ENCODE measurements at regions not wholly inside any gene's neighbourhood (a gene's known extent, or its start where the extent isn't known, plus 50 kb on each side); places are given as distances from the start of the nearest gene placed in this dataset.
"Not testable (repeated sequence)": the region's sequence is repeated elsewhere in the genome, so short reads cannot be mapped to it uniquely, and the experiment has no call there.

DNA sequence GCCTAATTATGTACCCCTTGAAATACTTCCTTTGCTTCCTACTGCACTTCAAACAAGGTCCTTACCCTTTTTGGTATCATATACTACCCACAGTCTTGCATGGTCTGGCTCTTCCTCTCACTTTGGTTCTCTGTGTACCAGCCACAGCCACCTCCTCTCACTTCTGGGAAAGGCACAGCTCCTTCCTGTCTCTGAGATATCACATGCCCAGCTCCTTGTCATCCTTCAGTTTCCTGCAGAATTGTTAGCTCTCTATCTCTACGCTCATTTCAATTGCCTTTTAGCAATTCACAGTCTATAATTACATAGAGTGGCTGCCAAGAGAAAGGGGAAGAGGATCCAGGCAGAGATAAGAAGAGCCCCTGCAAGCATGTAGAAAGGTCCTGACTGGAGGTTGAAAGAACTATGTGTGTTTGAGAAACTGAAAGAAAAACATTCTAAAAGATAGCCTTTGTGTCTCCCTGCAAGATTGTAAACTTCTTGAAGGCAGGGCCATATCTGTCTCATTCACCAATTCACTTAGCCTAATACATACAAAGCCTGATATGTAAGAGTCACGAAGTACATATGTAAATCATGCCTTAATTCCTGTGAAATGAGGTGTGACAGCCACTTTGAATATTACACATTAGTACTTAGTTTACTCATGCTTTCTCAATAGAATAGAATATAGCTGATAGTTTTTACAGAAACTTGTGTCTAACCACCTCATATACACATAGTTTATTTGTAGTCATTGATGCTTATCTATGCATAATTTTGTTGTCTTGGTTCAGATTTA is 933.1 kb downstream of the DIAPH3 start:
- no peak for DNase-seq (ENCODE audit: low read depth in 2 of 2)

GRCh38 chr13:59236309-59236919 is 927.3 kb downstream of the DIAPH3 start:
- no peak for DNase-seq (ENCODE audit: low read depth in 2 of 2)

GRCh38 chr13:59236944-59237343 is 926.8 kb downstream of the DIAPH3 start:
- DNase-seq (ENCODE audit: low read depth in 2 of 2): no peak

DNA sequence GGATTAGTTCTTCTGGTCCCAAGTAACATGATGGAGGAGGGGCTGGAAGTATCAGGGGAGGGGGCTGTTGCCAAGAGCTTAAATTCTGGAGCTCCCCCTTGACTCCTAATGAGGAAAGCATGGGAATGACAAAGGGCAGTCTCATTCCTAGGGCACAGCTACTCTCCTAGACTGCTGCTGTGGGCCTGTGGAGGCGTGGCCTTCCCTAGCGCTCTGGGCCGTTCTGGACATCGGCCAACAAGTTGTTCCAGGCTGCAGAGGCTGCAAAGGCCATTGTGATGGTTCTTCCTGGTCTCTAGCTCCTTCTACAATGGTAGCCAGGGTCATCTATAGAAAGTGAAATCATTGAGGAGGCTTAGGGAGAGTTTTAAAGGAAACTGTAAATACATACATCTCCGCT is 916.6 kb downstream of the DIAPH3 start:
- DNase-seq (ENCODE audit: low read depth in 2 of 2): no peak

- no peak for DNase-seq (ENCODE audit: low read depth in 2 of 2)
Observed at GRCh38 chr13:59250336-59251189, 913.2 kb downstream of the DIAPH3 start.

- DNase-seq (ENCODE audit: low read depth in 2 of 2): no peak
Observed at GRCh38 chr13:59259165-59260000, 904.3 kb downstream of the DIAPH3 start.

DNA sequence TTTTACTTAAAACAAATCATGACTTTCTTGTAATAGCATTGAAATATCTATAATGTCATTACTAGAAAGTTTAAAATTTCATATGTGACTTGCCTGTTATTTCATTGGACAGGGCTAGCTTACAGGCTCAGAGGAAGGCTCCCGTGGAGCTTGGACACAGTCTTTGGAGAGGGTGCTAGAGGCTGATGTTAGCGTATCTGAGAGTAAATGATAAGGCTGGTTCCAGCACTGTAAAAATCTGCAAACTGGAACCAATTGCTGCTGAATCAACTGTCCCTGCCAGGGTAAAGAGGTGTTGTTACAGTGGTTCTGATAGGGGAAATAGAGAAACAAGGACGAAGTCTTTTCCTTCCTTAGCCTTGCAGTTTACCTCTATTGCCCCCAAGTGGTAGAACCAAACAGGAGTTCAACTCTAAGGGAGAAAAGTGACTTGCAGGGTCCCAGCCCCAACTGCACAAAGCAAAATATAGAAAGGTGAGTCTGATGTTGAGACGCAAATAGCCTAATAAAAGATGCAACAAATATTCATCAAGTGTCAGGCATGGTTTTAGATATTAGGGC is 901.7 kb downstream of the DIAPH3 start:
- no peak for DNase-seq (ENCODE audit: low read depth in 2 of 2)

- no peak for DNase-seq (ENCODE audit: low read depth in 2 of 2)
Observed at GRCh38 chr13:59263531-59263930, 900.2 kb downstream of the DIAPH3 start.

DNA sequence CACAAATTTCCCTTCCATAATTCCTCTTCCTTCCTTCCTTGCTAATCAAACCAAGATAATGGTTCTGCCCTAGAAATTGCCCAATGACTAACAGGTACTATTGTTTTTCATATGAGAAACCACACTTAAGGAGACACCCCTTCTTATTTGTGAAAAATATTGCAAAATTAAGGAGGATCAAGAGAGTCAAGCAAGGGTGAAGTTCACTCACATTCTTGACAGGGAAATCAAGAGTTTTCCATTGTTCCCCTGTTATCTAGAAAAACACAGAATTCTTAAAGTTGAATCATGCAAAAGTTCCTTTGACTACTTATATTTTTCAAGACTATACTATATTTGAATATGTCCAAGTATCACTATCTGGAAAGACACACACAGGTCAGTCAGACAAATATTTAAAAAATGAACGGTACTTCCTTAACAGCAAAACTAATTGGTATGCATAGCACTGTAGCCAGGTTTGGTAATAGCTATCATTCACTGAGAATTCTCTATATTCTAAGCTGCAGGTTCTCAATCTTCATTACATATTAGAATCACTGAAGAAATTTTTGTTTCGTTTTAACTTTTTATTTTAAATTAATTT is 897.2 kb downstream of the DIAPH3 start:
- no peak for DNase-seq (ENCODE audit: low read depth in 2 of 2)

GRCh38 chr13:59269476-59269875 is 894.3 kb downstream of the DIAPH3 start:
- no peak for DNase-seq (ENCODE audit: low read depth in 2 of 2)

DNA sequence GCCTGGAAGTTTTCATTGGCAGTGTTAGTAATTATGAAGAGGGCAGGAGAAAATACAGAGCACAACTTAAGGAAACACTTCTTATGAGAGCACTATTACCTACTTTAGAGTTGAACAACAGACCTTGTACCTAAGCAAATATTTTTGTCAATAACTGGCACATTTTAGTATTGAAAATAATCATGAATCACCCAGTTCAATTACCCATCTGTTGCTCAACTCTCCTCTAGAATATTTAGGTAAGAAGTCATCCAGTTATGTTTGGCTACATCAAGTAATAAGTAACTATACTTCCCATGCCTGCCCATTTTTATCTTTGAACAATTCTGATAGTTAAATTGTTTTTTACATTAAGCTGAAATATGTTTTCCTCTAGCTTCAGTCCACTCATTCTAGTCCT is 893.4 kb downstream of the DIAPH3 start:
- DNase-seq (ENCODE audit: low read depth in 2 of 2): no peak

DNA sequence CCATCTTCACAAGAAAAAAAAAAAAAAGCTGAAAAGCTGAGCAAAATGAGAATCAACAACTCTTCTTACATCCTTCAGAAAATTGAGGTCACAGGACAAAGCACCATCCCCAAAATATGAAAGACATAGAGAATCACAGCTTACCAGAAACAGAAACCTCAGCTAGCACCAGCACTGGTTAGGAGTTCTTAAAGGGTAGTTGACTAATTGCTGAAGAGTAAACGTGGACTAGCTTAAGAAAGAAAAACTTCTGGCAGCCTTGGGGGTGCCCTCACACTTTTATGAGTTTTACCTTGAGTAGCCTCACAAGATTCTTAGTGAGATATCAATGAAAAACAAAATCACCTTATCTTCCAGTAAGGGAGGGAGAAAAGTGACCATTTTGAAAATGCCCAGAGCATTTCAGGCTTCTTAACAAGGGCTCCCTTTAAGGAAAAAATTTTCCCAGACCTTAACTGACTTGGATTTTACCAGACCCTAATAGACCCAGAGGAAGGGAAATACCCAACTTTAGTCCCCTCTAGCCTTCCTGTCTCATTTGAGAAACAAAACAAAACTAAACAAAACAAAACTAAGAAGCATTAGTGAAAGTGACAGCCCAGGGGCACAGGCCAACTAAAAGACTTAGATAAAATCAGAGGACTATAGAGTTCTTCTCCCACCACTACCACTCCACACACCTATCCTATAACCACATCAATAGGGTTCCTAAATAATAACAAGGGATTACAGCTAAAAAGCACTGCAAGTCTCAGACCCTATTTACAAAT is 888.6 kb downstream of the DIAPH3 start:
- DNase-seq (ENCODE audit: low read depth in 2 of 2): no peak

DNA sequence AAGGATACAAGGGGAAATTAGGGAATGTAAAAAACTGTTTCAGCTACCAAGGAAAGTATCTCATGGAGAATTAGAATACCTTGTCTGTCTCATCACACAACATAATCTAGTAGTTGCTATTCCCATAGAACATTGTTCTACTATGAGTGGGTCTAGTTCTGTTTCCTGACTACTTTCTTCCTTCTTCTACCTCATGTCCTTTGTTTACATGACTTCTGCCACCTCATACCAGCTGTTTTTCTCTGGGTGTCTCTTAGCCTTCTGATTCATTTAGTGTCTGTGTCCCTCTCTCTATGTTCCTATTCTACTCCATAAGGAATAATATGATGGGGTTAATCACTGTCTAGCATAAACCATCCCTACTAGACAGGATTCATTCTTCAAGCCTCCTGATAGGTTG is 887.3 kb downstream of the DIAPH3 start:
- no peak for DNase-seq (ENCODE audit: low read depth in 2 of 2)

- DNase-seq (ENCODE audit: low read depth in 2 of 2): no peak
Observed at GRCh38 chr13:59277106-59277505, 886.6 kb downstream of the DIAPH3 start.

DNA sequence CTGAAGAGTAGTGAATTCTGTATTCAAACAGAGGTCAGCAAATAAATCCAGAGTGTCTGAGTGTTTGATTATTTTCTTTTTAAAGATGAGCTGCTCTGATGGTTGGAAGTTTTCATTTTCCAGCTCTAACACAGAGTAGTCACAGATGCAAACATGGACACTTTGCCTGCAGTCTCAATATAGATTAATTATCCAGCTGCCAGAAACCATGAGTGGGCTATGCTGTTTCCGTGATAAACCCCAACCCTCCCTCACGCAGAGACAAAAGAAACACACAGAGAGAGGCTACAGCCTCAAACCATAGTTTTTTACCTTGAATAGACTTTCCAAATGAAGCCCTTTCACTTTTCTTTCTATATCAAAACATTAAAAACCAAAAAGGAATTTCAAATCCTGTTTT is 884.7 kb downstream of the DIAPH3 start:
- no peak for DNase-seq (ENCODE audit: low read depth in 2 of 2)

- no peak for DNase-seq (ENCODE audit: low read depth in 2 of 2)
Observed at GRCh38 chr13:59279576-59279975, 884.2 kb downstream of the DIAPH3 start.

GRCh38 chr13:59280297-59280696 is 883.4 kb downstream of the DIAPH3 start:
- no peak for DNase-seq (ENCODE audit: low read depth in 2 of 2)

- no peak for DNase-seq (ENCODE audit: low read depth in 2 of 2)
Observed at GRCh38 chr13:59281453-59281852, 882.3 kb downstream of the DIAPH3 start.

DNA sequence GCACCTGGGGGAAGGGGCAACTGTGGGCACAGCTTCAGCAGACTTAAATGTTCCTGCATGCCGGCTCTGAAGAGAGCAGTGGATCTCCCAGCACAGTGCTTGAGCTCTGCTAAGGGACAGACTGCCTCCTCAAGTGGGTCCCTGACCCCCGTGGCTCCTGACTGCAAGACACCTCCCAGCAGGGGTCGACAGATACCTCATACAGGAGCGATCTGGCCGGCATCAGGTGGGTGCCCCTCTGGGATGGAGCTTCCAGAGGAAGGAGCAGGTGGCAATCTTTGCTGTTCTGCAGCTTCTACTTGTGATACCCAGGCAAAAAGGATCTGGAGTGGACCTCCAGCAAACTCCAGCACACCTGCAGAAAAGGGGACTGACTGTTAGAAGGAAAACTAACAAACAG is 871.5 kb downstream of the DIAPH3 start:
- not testable (repeated sequence) for DNase-seq (ENCODE audit: low read depth in 2 of 2)

- DNase-seq (ENCODE audit: low read depth in 2 of 2): no peak
Observed at GRCh38 chr13:59299584-59299983, 864.1 kb downstream of the DIAPH3 start.
